NCI-H2171 (cell line): ENCODE measurements at regions not wholly inside any gene's neighbourhood (a gene's known extent, or its start where the extent isn't known, plus 50 kb on each side); places are given as distances from the start of the nearest gene placed in this dataset.
"Not testable (repeated sequence)": the region's sequence is repeated elsewhere in the genome, so short reads cannot be mapped to it uniquely, and the experiment has no call there.

Source experiments
- DNase-seq: peaks from one replicate; lab custom pipeline; 2025; lab: John Stamatoyannopoulos, UW

DNA sequence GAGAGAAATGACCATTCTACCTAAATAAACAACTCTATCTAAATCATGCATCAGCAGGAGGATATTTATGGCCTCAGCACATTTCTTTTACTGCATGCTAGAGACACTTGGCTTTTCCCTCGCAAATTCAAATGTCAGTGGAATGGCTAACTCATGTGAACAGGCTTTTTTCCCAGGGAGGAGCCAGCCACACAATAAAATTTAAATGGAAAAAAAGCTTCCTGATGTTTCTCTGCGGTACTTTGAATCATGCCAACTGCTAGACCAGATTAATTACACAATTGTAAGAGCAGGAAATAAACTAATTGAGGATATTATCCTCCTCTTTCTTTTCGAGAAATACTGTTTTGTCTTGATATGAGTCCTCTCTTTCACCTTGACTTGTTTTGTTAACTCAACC, 676.3 kb downstream of the IRS1 start:
- no peak for DNase-seq

DNA sequence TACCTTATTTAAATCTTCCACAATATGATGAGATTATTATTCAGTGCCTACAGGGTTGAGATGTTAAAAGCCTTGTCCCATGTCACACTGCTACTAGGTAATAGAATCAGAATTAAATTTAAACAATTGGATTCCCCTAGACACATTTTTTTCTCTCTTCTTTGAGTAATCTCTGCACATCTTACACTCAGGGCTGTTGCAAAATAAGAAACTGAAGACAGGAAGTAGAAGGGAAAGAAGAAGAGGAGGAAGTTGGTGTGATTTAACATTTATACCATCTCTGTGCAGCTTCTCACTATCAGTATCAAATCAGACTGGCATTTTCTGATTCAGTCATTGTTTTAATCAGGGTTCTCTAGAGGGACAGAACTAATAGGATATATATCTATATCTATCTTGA, 677.6 kb downstream of the IRS1 start:
- DNase-seq: no peak

DNA sequence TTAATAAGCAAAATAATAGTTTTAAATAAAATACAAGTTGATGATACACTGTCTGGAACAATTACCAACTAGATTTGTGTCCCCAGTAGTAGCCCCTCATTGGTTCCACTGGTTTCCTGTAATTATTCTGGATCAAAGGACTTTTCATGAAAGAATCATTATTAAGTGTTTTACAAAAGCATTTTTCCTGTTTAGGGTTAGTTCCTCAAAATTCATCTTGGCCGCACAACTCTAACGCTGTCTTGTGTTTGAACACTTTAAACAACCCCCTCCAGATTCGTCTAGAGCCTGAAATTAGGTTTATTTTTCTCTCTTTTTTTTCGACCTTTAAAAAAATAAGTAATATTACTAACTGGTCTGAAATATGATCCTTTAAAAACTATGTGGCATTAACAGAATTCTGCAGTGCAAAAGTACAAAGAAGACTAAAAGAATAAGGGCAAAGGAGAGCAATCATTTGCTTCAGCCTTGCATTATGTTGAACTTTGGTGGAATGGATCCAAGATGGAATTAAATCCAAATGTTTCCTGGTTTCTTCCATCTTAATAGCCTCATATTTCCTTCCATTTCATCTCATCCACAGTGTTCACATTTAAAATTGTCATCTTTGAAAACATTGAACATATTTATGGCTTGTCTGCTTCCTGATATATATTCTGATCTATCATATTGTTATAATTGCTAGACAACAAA, 678.4 kb downstream of the IRS1 start:
- DNase-seq: no peak

DNA sequence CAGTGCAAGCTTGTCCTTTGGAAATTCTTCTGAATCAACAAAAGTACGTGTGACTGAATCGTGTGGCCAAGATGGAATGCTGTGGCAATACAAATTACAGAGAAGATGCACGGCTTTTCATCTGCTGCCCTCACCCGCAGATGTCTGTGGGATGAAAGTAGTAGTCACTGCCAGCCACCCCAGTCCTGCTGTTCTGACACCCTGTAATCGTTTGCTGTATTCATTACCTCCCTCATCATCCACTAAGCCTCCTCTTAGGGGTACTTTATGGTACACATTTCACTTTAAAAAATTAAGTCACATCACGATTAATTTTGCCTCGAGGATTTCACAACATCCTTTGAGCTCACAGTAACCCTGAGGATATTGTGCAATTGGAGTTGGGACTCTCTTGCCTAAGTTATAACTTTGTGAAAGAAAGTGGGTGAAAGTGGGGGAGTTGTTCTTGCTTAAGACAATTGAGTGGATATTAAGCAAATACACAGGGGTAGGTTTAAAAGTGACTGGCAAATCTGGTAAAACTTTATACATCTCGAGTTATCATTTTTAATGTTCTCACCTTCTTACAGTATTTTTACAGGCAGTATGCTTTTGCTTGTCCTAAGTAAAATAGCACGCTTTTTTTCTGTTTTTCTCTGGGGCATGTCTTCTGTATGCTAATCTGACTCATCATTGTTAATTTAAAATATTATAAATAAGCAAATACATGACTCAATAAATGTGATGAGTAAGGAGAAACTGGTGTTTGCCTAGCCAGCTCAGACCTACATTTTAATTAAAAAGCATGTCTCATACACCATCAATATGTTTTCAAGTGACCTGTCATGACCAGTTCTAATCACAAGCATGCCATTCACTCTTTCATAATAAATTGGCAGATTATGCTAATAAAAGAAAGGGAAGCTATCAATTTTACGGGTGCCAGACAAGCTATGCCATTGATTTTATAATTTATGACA, 680.9 kb downstream of the IRS1 start:
- no peak for DNase-seq

DNA sequence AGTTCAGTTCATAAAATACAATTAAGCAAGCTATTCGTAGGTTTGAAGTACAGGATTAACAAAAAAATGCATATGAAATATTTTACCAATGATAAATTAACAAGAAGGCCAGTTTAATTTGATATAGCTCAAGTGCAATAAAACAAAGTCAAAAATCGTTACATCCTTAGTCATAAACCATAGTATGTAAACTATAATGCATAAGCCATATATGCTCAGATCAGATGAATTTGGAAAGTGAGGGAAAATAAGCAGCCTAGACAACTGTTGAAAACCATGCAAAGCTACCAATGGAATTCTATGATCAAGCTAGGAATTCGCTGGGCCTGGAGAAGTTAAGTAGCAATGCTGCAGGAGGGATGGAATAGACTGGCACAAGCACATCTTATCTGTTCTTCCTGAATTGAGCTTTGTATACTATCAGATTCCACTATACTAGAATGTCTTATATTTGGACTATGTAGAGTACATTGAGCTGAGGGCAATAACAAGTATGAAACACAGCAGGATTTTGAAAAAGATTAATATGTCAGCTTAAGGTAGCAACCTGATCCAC, 682.0 kb downstream of the IRS1 start:
- DNase-seq: no peak

DNA sequence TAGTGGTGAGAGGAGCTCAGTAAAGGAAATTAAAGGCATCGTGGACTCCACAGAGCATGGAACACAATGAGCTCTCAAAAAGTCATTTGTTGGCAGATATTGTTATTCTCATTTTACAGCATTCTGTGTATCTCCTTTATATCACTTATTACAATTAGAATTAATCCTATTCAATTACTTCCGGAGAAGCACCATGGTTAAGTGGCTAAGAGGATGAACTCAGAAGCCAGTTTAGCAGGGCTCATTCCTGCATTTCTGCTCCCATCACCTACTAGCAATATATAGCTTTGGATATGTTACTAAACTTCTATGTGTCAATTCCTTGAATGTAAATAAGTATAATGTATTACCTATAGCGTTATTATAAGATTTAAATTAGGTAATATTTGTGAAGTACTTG, 683.3 kb downstream of the IRS1 start:
- DNase-seq: no peak

DNA sequence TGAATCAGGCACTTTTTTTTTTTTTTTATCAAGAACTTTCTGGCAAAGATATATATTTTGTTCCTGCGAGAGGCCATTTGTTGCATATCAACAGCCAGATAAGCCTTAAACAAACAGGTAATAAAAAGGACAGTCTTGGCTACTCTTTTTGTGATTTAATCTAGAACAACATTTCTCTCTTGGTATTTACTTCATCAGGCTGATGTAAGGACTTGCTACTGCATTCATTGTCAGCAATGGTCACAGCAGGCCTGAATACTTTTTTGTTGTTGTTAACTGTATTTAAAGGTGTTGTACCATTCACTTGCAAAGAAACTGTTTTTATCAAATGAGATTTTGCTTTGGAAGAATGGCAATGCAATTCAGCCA, 683.8 kb downstream of the IRS1 start:
- no peak for DNase-seq

DNA sequence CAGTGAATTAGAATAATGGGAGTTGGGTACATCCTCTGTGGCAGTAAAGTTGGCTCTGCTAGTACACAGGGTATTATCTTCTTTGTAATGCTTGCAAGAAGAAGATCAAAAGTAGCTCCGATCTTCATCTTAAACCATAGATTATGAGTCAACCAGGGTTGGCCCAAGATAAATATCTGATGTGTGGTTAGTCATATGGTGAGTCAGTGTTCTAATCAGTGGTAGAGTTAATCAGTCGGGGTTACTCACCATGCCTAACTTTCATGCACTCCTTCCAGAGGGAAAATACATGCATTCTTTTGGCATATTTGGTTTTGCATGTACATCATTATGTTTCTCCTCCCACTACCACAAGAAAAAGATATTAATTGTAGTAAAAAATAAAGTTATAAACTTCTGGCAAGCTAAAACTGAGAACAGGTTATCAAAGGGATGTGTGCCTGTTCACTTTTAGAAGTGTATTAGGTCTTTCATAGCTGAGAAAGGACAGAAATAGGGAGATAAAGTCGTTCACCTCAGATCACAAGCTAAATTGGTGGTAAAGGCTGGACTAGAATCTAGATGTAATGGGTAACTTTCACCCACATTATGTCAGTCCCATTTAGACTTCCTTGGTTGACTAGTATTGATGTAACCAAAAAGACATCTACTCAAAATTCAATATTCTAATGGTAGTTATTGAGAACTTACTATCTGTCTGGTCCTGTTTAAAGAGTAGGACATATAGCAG, 684.4 kb downstream of the IRS1 start:
- DNase-seq: no peak

DNA sequence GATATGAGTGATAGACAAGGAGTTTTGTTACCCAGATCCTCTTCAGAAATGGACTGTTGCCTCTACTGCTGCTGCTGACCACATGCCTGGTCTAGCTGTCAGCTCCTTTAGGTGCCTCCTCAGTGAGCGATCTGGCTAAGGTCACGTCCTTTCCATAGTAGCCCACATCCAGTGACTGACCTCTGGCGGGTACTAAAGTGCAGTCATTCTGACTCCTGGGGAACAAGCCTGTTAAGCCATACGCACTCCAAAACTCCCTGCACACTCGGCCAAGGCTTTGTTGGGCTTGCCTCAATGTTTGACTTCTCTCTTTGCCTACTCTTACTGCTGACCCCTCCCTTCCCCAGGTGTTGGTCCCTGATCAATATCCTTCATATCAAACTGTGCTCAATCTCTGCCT, 685.2 kb downstream of the IRS1 start:
- no peak for DNase-seq

DNA sequence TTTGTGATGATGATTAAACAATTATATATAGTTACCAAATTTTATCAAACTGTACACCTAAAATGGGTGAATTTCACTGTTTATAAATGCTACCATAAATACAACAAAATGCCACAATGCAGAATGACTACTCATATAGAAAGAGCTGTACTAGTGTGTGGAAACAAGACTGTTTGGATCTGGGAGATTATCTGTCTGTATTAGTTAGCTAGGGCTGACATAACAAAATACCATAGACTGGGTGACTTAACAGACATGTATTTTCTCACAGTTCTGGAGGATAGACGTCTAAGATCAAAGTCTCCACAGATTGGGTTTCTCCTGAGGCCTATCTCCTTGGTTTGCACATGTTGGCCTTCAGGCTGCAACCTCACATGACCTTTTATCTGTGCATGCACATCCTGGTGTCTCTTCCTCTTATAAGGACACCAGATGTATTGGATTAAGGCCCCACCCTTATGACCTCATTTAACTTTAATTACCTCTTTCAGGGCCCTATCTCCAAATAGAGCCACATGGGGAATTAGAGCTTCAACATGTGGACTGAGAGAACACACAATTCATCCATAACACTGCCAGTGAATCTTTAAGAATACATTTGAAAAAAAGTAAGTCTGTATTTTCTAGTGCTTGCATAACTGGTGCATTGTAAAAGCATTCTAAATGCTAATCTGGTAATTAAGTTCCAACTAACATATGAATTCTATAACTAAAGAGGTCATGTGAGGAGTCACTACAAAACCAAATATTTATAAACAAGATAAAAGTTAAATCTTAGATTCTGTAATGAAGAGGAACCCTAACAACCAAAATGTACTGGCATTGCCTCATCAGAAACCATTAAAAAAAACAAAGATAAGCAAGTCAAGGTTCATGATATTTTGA, 699.6 kb downstream of the NYAP2 start:
- DNase-seq: no peak

DNA sequence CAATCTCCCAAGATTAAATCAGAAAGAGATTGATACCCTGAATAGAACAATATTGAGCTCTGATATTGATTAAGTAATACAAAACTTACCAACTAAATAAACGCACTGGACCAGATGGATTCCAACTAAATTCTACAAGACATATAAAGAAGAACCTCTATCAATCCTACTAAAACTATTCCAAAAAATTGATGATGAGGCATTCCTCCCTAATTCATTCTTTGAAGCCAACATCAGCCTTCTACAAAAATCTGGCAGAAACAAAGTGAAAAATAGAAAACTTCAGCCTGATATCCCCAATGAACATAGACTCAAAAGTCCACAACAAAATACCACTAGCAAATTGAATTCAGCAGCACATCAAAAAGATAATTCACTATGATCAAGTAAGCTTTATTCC, 695.5 kb downstream of the NYAP2 start:
- no peak for DNase-seq

DNA sequence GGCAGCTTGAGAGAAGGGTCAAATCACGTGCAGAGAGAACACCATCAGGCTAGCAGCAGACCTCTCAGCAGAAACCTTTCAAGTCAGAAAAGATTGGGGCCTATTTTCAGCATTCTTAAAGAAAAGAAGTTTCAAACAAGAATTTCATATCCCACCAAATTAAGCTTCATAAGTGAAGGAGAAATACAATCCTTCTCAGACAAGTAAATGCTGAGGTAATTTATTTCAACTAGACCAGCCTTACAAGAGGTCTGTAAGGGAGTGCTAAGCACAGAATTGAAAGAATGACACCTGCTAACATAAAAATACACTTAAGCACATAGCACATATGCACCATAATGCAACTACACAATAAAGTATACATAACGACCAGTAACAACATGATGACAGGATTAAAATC, 693.9 kb downstream of the NYAP2 start:
- no peak for DNase-seq

DNA sequence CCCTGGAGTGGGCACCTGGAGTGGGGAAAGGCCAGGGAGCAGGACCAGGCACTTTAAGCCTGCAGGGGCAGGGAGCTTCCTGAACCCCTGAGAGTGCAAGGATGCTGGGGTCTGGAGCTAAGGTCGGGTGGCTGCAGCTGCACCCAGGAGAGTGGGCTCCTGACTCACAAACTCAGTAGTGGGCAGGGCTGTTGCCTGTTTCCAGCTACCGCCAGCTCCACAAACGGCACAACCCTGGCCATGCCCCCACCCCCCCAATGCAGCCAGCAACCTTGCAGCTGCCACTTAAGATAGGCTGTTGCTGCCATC, 688.8 kb downstream of the NYAP2 start:
- DNase-seq: no peak

DNA sequence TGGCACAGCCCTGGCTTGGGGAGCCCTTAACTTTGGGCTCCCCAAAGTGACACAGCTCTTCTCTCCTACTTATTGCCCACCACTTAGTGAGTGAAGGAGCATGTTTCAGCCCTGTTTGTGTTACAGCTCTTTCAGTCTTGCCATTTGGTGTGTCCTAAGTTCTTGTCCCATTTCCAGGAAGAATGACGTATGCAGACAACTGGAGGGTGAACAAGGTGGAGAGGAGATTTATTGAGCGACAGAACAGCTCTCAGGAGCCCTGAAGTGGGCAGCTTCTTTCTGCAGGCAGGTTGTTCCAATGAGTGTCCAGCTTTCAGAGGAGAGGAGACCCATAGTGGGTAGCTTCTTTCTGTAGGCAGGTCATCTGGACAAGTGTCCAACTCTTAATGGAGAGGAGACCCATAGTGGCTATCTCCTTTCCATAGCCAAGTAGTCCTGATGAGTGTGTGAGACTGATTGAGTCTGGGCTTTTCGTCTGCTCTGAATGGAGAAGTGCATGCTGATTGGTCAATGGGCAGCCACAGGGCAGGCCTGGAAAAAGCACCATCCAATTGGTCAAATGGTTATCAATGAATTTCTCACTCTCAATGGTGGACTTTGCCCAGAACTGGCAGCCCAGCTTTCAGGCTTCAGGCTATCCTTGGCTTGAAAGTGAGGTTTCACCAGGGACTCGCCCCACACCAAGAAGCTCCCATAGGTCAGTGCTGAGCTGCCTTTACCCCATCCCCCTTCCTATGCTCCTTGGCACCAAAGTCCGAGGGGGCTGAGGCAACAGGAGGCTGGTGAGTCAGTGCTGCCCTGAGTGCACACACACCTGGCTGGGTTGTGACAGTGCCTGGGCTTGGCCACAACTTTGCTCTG, 688.2 kb downstream of the NYAP2 start:
- no peak for DNase-seq

DNA sequence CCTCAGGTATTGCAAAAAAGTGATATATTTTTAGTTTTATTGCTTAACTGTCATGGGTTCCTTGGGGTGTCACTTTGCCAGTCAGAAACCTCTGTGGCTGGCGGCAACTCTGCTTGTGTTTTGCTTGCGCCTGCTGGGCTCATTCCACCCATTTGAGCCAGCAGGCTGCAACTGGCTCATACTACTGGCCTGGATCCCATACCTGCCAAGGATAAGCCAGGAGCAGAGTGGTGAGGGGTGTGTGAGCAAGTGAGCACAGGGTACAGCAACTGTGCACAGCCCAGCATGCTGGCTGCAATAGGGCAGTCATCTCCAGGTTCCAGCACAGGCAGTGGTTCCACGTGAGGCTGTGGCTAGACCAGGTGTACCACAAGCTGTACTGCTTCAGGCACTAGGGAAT, 687.5 kb downstream of the NYAP2 start:
- DNase-seq: no peak

DNA sequence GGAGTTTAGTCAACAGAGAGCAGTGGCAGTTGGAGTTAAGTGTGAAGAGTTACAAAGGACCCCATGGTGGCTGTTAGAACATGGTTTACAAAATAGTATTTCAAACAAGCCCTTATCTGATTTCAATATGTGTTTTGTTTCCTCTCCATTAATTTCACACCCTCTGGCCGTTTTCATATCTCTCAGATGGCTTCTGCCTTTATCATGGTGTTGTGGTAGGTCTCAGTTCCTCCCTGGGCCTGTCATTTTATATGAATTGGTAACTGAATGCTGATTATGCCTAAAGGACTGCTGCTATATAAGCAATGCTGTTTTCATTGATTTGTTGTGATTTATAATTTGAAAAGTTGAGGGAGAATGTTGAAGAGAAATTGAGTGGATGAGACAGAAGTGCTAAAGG, 686.7 kb downstream of the NYAP2 start:
- DNase-seq: no peak

DNA sequence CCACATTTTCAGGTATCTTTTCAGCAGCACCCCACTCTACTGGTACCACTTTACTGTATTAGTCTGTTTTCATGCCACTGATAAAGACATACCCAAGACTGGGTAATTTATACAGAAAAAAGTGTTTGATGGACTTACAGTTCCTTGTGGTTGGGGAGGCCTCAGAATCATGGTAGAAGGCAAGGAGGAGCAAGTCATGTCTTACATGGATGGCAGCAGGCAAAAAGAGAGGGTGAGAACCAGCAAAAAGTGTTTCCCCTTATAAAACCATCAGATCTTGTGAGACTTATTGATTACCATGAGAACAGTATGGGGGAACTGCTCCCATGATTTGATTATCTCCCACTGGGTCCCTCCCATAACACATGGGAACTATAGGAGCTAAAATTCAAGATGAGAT, 685.9 kb downstream of the NYAP2 start:
- not testable (repeated sequence) for DNase-seq

DNA sequence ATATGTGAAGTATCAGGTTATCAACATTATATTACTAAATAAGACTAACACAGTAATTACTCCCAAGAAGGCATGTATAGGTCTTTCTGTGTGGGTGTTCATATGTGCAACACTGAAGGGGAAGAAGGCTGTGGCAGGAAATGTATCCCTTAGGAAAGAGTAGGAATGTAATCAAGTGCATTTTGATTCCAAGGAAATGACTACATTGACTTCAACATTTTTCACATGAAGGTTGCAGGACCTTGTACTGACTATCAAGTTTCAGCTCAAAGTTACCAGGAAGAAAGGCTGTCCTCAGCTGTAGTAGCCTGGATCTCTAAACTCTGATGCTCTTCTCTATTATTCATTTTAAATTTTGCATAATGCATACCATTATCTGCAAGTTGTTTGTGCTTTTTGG, 680.8 kb downstream of the NYAP2 start:
- no peak for DNase-seq

DNA sequence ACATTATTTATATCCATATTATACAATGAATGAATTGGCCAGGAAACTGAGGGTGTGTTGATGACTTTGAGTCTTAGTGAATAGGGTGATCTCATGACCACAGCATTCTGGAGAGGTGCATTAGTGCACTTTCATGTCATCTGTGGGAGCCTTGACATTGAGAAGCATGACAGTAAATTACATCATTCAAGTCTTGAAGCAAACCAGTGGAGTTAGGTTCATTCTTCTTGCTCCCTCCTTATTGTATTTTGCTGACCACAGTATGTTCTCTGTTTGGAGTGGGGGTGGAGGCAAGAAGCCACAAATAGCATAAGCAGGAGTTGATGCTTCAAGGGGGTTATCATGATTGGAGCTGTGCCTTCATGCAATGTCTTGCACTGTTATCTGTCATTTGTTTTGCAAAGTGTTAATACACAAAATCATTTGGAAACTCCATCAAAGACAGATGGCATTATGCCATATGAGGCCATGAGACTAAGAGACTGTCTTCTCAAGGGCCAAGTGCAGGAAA, 680.2 kb downstream of the NYAP2 start:
- DNase-seq: no peak

DNA sequence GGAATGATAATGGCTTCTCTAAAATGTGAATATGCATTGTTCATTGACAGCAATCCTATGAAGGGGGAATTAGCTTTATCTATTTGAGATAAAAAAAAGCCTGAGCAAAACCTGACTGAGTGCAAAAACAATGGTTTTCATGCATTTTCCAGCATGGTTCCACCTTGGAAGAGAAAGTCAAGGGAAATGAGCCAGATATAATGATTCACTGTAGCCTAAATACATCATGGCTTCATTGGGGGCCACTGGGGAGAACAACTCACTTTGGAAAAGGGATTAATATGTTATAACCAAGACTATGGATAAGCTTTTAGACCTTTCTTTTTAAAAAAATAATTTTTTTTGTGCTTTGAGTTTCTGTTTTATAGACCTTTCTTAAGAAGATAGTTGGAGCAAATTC, 679.7 kb downstream of the NYAP2 start:
- no peak for DNase-seq

DNA sequence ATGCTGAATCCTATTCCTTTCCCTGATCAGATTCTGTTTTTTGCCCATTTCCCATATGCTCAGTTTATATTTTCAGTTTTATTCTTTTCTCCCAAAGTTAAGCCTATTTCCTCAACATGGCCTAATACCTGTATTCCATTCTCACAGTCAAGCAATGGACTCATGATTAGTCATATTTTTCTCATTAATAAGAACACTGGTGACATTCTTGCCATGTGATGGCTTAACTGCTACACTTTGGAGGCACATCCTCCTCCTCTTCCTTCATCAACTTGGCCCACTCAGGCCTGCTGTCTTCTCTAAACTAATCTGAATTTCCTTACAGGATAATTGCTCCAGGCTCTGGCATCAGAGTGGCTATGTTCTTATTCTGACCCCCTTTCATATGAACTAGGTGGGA, 679.2 kb downstream of the NYAP2 start:
- DNase-seq: no peak
